ENCODE measurements at regions not wholly inside any gene's neighbourhood (a gene's known extent, or its start where the extent isn't known, plus 50 kb on each side); places are given as distances from the start of the nearest gene placed in this dataset.

DNA sequence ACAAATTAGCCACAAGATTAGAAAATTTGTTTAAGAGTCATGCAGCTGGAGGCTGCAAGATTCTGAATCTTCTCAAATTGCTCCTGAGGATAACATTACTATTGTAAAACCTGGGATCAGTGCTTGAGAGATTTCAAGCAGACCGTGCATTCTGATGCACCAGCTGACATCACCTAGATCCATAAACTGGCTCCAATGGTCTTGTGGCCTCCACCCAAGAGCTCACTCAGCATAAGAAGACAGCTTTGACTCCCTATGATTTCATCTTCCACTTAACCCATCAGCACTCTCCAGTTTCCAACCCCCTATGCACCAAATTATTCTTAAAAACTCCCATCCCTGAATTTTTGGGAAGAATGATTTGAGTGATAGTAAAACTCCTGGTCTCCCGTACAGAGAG, 1007.9 kb upstream of the TENM4 start:
- TF ChIP-seq, protein P1, sequence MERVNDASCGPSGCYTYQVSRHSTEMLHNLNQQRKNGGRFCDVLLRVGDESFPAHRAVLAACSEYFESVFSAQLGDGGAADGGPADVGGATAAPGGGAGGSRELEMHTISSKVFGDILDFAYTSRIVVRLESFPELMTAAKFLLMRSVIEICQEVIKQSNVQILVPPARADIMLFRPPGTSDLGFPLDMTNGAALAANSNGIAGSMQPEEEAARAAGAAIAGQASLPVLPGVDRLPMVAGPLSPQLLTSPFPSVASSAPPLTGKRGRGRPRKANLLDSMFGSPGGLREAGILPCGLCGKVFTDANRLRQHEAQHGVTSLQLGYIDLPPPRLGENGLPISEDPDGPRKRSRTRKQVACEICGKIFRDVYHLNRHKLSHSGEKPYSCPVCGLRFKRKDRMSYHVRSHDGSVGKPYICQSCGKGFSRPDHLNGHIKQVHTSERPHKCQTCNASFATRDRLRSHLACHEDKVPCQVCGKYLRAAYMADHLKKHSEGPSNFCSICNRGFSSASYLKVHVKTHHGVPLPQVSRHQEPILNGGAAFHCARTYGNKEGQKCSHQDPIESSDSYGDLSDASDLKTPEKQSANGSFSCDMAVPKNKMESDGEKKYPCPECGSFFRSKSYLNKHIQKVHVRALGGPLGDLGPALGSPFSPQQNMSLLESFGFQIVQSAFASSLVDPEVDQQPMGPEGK (CRISPR knock-in tag; IDR thresholded peaks at IDR 0.05; ENCODE audit: borderline replicate concordance): no peak
- TF ChIP-seq, protein P2, sequence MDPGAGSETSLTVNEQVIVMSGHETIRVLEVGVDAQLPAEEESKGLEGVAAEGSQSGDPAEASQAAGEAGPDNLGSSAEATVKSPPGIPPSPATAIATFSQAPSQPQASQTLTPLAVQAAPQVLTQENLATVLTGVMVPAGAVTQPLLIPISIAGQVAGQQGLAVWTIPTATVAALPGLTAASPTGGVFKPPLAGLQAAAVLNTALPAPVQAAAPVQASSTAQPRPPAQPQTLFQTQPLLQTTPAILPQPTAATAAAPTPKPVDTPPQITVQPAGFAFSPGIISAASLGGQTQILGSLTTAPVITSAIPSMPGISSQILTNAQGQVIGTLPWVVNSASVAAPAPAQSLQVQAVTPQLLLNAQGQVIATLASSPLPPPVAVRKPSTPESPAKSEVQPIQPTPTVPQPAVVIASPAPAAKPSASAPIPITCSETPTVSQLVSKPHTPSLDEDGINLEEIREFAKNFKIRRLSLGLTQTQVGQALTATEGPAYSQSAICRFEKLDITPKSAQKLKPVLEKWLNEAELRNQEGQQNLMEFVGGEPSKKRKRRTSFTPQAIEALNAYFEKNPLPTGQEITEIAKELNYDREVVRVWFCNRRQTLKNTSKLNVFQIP (CRISPR knock-in tag; IDR thresholded peaks at IDR 0.05; ENCODE audit: borderline replicate concordance, low read depth): no peak
- TF ChIP-seq TOX (CRISPR knock-in tag; IDR thresholded peaks at IDR 0.05; ENCODE audit: borderline replicate concordance) (no peak), TCF4 (CRISPR knock-in tag; IDR thresholded peaks at IDR 0.05; ENCODE audit: borderline replicate concordance) (no peak), RARB (CRISPR knock-in tag; IDR thresholded peaks at IDR 0.05) (no peak), ZNF8 (CRISPR knock-in tag; IDR thresholded peaks at IDR 0.05) (no peak), ISL1 (CRISPR knock-in tag; IDR thresholded peaks at IDR 0.05) (no peak), ESRRG (CRISPR knock-in tag; IDR thresholded peaks at IDR 0.05) (no peak), PPARA (CRISPR knock-in tag; IDR thresholded peaks at IDR 0.05; ENCODE audit: borderline replicate concordance) (no peak), SNAI2 (CRISPR knock-in tag; IDR thresholded peaks at IDR 0.05) (no peak), BACH2 (CRISPR knock-in tag; IDR thresholded peaks at IDR 0.05; ENCODE audit: borderline replicate concordance) (no peak), ZFP3 (CRISPR knock-in tag; IDR thresholded peaks at IDR 0.05) (no peak)
- TF ChIP-seq, protein P3, sequence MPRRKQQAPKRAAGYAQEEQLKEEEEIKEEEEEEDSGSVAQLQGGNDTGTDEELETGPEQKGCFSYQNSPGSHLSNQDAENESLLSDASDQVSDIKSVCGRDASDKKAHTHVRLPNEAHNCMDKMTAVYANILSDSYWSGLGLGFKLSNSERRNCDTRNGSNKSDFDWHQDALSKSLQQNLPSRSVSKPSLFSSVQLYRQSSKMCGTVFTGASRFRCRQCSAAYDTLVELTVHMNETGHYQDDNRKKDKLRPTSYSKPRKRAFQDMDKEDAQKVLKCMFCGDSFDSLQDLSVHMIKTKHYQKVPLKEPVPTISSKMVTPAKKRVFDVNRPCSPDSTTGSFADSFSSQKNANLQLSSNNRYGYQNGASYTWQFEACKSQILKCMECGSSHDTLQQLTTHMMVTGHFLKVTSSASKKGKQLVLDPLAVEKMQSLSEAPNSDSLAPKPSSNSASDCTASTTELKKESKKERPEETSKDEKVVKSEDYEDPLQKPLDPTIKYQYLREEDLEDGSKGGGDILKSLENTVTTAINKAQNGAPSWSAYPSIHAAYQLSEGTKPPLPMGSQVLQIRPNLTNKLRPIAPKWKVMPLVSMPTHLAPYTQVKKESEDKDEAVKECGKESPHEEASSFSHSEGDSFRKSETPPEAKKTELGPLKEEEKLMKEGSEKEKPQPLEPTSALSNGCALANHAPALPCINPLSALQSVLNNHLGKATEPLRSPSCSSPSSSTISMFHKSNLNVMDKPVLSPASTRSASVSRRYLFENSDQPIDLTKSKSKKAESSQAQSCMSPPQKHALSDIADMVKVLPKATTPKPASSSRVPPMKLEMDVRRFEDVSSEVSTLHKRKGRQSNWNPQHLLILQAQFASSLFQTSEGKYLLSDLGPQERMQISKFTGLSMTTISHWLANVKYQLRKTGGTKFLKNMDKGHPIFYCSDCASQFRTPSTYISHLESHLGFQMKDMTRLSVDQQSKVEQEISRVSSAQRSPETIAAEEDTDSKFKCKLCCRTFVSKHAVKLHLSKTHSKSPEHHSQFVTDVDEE (CRISPR knock-in tag; IDR thresholded peaks at IDR 0.05): no peak
- TF ChIP-seq, protein P4, sequence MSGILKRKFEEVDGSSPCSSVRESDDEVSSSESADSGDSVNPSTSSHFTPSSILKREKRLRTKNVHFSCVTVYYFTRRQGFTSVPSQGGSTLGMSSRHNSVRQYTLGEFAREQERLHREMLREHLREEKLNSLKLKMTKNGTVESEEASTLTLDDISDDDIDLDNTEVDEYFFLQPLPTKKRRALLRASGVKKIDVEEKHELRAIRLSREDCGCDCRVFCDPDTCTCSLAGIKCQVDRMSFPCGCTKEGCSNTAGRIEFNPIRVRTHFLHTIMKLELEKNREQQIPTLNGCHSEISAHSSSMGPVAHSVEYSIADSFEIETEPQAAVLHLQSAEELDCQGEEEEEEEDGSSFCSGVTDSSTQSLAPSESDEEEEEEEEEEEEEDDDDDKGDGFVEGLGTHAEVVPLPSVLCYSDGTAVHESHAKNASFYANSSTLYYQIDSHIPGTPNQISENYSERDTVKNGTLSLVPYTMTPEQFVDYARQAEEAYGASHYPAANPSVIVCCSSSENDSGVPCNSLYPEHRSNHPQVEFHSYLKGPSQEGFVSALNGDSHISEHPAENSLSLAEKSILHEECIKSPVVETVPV (CRISPR knock-in tag; IDR thresholded peaks at IDR 0.05): no peak

All from SK-N-SH treated with all-trans-retinoic acid at 6 μM for 48 hours (cell line).